ENCODE measurements at regions not wholly inside any gene's neighbourhood (a gene's known extent, or its start where the extent isn't known, plus 50 kb on each side); places are given as distances from the start of the nearest gene placed in this dataset.

DNA sequence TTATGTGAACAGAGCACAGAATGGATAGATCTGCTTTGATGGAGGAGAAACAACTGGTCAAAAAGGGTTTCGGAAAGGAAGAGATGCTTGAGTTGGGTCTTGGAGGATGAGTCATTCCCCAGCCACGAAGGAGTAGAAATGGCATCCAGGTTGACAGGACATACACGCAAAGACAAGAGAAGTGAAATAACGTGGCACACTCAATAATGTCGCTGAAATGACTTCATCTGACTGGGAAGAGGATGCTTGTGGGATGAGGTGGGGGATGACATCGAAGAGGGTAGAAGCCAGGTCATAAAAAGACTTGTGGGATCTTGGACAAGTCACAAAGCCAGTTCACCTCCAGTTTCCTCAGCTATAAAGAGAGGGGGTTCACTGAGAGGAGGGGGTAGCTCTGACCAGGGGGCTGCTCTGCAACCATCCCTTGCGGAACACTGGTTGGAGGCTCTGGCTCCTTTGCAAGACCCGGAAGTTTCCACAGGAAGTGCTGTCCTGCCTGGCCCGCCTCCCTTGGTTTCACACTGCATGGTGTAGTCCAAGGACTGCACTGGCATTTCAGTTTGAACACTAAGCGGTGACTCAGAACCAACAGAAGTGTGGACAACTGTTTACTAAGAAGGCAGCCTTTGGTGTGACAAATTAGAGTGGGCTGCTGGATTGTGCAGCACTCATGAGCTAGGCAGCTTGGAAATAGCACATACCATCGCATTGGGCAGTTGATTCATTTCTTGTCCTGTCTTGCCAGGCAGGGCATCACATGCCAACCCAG lies 189.9 kb upstream of the ADO start:
- TF ChIP-seq ZNF768 (tag by site-specific recombination; IDR thresholded peaks at IDR 0.05) (no peak), ZBTB21 (tag by site-specific recombination; IDR thresholded peaks at IDR 0.05) (no peak), ZNF10 (tag by site-specific recombination; IDR thresholded peaks at IDR 0.05) (no peak), ZNF544 (tag by site-specific recombination; IDR thresholded peaks at IDR 0.05) (no peak), ZSCAN16 (tag by site-specific recombination; IDR thresholded peaks at IDR 0.05) (no peak), ZNF19 (tag by site-specific recombination; IDR thresholded peaks at IDR 0.05; ENCODE audit: low read depth) (no peak), ZNF560 (tag by site-specific recombination; IDR thresholded peaks at IDR 0.05; ENCODE audit: borderline replicate concordance) (no peak), GLI4 (tag by site-specific recombination; IDR thresholded peaks at IDR 0.05) (no peak)
- TF ChIP-seq, protein P1, sequence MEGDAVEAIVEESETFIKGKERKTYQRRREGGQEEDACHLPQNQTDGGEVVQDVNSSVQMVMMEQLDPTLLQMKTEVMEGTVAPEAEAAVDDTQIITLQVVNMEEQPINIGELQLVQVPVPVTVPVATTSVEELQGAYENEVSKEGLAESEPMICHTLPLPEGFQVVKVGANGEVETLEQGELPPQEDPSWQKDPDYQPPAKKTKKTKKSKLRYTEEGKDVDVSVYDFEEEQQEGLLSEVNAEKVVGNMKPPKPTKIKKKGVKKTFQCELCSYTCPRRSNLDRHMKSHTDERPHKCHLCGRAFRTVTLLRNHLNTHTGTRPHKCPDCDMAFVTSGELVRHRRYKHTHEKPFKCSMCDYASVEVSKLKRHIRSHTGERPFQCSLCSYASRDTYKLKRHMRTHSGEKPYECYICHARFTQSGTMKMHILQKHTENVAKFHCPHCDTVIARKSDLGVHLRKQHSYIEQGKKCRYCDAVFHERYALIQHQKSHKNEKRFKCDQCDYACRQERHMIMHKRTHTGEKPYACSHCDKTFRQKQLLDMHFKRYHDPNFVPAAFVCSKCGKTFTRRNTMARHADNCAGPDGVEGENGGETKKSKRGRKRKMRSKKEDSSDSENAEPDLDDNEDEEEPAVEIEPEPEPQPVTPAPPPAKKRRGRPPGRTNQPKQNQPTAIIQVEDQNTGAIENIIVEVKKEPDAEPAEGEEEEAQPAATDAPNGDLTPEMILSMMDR (tag by site-specific recombination; IDR thresholded peaks at IDR 0.05), result no peak
- TF ChIP-seq, protein P2, sequence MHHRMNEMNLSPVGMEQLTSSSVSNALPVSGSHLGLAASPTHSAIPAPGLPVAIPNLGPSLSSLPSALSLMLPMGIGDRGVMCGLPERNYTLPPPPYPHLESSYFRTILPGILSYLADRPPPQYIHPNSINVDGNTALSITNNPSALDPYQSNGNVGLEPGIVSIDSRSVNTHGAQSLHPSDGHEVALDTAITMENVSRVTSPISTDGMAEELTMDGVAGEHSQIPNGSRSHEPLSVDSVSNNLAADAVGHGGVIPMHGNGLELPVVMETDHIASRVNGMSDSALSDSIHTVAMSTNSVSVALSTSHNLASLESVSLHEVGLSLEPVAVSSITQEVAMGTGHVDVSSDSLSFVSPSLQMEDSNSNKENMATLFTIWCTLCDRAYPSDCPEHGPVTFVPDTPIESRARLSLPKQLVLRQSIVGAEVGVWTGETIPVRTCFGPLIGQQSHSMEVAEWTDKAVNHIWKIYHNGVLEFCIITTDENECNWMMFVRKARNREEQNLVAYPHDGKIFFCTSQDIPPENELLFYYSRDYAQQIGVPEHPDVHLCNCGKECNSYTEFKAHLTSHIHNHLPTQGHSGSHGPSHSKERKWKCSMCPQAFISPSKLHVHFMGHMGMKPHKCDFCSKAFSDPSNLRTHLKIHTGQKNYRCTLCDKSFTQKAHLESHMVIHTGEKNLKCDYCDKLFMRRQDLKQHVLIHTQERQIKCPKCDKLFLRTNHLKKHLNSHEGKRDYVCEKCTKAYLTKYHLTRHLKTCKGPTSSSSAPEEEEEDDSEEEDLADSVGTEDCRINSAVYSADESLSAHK (tag by site-specific recombination; IDR thresholded peaks at IDR 0.05), result no peak
- TF ChIP-seq, protein P3, sequence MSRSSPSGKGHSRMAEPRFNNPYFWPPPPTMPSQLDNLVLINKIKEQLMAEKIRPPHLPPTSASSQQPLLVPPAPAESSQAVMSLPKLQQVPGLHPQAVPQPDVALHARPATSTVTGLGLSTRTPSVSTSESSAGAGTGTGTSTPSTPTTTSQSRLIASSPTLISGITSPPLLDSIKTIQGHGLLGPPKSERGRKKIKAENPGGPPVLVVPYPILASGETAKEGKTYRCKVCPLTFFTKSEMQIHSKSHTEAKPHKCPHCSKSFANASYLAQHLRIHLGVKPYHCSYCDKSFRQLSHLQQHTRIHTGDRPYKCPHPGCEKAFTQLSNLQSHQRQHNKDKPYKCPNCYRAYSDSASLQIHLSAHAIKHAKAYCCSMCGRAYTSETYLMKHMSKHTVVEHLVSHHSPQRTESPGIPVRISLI (tag by site-specific recombination; IDR thresholded peaks at IDR 0.05), result no peak
- TF ChIP-seq, protein P4, sequence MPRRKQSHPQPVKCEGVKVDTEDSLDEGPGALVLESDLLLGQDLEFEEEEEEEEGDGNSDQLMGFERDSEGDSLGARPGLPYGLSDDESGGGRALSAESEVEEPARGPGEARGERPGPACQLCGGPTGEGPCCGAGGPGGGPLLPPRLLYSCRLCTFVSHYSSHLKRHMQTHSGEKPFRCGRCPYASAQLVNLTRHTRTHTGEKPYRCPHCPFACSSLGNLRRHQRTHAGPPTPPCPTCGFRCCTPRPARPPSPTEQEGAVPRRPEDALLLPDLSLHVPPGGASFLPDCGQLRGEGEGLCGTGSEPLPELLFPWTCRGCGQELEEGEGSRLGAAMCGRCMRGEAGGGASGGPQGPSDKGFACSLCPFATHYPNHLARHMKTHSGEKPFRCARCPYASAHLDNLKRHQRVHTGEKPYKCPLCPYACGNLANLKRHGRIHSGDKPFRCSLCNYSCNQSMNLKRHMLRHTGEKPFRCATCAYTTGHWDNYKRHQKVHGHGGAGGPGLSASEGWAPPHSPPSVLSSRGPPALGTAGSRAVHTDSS (tag by site-specific recombination; IDR thresholded peaks at IDR 0.05), result no peak
- TF ChIP-seq, protein P5, sequence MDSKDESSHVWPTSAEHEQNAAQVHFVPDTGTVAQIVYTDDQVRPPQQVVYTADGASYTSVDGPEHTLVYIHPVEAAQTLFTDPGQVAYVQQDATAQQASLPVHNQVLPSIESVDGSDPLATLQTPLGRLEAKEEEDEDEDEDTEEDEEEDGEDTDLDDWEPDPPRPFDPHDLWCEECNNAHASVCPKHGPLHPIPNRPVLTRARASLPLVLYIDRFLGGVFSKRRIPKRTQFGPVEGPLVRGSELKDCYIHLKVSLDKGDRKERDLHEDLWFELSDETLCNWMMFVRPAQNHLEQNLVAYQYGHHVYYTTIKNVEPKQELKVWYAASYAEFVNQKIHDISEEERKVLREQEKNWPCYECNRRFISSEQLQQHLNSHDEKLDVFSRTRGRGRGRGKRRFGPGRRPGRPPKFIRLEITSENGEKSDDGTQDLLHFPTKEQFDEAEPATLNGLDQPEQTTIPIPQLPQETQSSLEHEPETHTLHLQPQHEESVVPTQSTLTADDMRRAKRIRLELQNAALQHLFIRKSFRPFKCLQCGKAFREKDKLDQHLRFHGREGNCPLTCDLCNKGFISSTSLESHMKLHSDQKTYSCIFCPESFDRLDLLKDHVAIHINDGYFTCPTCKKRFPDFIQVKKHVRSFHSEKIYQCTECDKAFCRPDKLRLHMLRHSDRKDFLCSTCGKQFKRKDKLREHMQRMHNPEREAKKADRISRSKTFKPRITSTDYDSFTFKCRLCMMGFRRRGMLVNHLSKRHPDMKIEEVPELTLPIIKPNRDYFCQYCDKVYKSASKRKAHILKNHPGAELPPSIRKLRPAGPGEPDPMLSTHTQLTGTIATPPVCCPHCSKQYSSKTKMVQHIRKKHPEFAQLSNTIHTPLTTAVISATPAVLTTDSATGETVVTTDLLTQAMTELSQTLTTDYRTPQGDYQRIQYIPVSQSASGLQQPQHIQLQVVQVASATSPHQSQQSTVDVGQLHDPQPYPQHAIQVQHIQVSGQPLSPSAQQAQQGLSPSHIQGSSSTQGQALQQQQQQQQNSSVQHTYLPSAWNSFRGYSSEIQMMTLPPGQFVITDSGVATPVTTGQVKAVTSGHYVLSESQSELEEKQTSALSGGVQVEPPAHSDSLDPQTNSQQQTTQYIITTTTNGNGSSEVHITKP (tag by site-specific recombination; IDR thresholded peaks at IDR 0.05), result no peak
